GM21360 (cell line): ENCODE measurements at regions not wholly inside any gene's neighbourhood (a gene's known extent, or its start where the extent isn't known, plus 50 kb on each side); places are given as distances from the start of the nearest gene placed in this dataset.
"Not testable (repeated sequence)": the region's sequence is repeated elsewhere in the genome, so short reads cannot be mapped to it uniquely, and the experiment has no call there.

ENCODE experiments used
- ATAC-seq: cut with Tn5 transposase; IDR thresholded peaks from one replicate; pipeline ENCODE4 v1.9.1; 2021; ENCODE audit warnings: mild to moderate bottlenecking, moderate library complexity; ENCODE audit not compliant: unreplicated experiment

DNA sequence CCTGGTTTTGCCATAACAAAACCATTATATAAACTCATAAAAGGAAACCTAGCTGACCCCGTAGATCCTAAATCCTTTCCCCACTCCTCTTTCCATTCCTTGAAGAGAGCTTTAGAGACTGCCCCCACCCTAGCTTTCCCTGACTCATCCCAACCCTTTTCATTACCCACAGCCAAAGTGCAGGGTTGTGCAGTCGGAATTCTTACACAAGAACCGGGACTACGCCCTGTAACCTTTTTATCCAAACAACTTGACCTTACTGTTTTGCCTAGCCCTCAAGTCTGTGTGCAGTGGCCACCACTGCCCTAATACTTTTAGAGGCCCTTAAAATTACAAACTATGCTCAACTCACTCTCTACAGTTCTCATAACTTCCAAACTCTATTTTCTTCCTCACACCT lies 116.0 kb upstream of the PTPN13 start:
- ATAC-seq = not testable (repeated sequence)

DNA sequence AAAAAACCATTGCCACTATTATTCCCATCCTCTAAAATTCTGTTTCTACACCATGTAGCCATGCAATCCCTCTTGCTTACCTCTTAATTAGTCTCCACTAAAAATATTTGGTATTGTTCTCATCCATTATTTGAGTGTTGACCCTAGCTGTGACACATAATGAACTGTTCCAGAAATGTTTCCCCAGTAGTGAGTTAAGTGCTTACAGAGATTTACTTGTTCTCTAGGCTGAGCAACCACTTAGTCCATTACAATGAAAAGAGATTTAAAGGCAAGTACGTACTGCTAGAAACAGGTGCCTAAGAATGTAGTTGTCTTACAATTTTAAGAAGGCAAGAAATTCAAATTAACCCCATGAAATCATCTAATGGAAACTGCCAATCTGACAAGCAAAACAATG lies 112.7 kb upstream of the PTPN13 start:
- no peak for ATAC-seq

DNA sequence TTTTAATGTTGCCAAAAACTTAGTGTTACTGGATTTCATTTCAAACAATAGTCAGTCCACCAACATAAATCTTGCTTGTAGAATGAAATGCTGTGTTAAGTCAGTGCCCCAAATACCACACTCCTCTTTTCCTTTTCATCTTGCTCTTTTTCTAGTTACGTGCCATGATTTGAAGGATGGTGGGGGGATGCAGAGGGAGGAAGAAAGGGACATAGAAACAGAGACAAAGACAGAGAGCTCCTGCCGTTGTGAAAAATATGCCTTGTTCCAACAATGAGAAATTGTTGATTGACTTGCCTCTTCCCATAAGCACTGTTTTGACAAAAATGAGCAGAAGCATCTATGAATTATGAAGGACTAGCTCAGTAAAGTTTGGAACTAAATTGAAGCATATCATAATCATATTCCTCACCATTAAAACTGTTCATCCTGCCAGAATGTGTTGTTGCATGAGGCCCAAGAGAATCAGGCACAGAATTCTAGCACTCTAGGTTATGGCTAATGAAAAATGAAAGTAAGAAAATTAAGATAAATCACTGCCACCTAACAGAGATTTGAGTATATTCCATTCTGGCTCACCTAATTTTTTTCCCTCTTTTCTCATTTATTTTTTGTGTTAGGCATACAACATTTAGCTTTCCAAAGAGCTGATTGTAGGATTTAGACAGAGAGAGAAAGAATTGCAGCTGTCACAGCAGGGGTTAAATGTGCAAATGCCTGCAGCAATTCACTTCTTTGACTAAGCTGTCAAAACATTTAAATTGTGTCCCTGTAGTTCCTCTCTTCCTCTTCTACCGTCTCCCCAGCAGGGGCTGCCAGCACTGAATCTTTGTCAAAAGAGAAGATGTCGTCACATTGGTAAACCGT lies 111.6 kb upstream of the PTPN13 start:
- no peak for ATAC-seq

DNA sequence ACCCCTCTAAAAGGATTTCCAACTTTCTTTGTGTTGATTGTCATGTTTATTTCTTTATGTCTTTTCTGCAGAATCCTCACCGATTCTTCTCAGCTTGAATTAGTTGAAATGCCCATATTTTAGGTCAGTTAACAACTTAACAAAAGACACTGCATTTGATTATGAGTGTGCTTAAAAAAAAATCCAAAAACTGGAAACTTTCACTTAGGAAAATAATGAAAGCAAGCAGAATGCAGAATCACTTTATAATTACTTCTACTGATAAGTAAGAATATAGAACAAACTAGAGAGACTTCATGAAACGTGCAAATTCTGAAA lies 111.0 kb upstream of the PTPN13 start:
- ATAC-seq = no peak

DNA sequence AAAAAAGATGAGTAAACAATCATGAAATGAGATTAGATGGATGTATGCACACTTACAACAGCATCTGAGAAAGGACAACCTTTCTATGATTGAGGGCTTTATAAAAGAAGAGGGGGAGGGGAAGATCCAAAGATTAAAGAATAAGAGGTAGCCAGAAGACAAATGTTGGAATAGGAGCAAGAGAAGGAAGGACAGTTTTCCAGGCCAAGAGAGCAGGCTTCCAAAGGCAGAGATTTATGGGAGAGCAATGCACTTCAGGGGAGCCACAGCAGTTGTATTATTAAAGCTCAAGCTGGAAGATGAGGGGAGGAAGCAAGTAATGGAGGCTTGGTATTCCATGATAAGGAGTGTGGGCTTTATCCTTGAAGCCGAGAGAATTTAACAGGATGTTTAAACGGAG lies 110.3 kb upstream of the PTPN13 start:
- no peak for ATAC-seq

DNA sequence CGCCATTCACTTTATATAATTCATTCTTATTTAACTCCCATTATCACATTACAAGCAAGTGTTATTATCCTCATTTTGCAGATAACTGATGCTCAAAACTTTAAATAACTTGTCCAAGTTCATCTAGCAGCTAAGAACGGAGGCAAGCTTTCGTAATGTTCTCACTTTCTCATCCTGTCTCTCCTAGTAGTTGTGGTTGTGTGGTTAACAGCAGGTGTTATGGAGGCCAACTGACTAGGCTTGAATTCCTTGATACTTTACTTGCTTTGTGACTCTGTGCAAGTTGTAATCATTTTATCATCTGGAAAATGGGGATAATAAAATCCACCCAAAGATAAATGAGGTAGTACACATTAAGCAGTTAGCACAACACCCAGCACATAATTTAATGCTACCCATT lies 109.9 kb upstream of the PTPN13 start:
- no peak for ATAC-seq

DNA sequence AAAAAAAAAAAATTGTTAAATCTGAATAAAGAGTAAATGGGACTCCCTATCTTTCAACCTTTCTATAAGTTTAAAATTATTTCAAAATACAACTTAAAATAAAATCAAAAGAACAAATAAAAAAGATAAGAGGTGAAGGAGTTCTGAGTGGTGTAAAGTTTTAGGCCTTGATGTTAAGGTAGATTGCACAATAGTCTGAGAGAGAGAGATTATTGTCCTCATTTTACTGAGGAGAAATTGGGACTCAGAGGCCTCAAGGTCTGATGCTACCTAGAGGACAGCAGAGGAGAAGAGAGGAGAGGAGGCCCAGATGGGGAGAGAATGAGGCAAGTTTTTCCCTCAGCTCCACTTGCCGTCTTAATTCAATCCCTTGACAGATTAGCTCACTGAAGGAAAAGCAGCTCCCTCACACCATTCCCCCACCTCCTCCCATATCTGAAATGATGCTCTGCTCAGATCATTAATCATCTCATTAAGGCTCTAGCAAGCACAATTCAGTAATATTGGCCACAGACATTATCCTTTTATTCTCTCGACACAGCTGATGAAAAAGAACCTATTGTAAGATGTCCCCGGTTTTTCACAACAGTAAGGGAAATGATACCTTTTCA lies 106.3 kb upstream of the PTPN13 start:
- no peak for ATAC-seq

DNA sequence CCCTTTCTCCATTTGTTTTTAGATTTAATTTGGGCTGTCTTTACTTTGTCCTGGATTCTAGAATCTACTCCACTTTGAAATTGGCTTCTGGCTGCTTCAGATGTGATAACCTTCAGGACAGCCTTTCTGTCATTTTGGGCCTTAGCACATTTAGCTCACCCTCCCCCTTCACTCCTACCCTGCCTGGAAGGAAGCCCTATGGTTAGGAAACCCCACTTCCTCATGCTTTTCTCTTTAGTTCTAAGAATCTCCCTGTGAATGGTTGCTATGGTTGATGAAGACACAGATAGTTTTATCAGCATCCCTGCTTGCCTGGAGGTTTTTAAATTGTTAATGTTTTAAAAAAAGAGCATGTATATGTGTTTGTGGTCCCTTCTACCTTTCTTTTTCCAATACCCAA lies 100.7 kb upstream of the PTPN13 start:
- no peak for ATAC-seq

DNA sequence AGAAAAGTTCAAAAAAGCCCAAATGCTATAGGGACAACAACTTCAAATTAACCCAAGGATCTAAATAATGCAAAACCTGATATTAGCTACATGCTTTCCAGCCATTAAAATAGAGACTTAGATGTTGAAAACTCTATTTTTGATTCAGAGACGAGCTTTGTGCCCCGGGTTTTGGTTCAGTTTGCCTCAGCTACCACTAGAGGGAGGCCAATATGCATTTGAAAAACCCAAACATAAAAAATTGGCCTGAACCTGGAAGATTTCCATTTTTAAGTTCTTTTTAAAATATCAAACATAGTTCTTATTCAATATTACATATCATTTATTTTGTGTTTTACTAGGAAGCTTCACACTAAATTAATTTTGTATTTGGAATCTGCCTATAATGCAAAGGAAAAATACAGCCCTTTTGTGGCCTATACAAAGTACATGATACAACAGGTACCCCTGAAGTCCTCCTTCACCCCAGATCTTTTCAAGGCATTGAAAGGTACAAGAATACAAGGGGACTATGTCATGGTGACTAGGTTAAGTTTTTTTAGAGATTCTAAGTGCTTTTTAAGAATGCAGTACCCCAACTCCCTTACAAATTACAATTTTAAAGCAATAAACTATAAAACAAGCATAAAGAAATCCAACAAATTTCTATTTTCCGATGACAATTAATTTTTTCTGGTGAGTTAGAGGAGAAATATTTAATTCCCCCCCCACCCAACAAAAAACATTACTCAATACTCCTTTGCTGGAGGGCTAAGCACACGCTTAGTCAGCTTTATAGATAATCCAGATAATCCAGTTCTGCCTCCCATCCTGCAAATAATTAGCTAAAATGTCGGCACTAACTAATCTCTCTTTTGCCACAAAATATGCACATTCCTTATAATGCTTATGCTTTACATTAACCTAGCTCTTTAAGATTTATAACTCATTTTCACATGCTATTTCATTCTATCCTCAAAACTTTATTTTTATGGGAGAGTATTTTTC lies 97.7 kb upstream of the PTPN13 start:
- ATAC-seq = no peak

DNA sequence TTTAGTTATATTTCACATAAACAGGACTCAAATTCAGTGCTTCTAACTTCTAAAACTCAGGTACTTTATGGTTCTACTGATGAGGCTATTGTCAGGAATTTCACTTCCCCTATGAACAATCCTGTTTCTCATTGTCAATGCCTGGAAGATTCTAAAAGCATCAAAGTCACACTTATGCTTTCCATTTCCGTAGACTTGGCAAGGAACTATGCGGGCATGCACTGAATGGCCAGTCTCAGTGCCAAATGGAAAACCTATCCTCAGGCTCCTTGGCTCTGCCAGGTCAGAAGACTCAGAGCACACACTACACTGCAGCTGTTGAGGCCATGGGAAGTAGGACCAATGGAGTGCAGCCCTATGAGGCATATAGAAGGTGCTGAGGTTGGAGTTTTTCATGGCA lies 97.0 kb upstream of the PTPN13 start:
- no peak for ATAC-seq

DNA sequence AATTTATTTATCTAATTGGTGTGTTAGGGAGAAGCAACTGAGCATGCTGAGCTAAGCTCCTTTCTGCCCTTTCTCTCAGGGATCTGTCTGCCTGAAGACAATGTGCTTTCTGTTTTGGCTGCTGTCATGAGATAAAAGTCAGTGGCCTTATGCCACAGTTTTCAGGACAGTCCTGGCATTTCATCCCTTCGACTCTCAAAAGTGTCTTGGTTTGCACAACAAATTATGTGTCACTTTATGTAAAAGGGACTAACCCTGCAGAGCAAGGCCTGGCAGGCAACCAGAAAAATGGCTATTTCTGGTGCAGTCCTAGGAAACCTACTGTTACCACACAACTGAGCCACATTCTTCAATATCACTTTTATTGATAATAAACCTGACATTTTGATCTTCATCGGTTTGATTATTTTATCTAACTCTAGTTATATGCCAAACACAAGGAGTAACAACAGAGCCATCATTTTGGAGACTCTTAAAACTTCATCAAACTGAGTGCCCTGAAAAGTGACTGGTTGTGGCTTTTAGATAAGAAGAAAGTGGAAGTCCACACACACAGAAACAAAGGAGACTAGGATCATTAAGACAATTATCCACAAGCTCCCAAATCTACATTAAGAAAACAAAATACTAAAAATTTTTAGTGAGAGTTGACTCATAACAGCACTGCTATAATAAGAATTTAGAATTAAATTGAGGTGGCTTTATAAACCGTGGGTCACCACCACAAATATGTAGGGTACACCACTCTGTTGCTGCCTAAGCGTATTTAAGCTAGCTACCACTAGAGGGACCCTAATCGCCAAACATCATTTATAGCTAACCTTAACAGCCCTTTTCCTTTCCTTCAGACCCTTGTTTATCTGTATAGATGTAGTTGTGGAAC lies 95.9 kb upstream of the PTPN13 start:
- peak; percentile 84 for ATAC-seq

DNA sequence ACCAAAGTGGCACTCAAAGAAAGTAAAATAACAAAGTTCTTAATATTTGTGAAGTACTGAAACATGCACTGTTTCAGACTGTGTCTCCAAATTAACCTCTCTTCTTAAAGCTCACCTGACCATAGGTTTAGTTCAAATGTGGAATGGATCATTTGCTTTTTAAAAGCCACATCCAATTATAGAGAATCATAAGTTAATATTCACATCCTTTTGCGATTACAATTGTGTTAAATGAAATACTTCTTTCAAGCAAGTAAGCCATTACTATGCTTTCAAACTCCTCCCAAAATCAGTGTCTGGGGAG lies 95.3 kb upstream of the PTPN13 start:
- no peak for ATAC-seq

DNA sequence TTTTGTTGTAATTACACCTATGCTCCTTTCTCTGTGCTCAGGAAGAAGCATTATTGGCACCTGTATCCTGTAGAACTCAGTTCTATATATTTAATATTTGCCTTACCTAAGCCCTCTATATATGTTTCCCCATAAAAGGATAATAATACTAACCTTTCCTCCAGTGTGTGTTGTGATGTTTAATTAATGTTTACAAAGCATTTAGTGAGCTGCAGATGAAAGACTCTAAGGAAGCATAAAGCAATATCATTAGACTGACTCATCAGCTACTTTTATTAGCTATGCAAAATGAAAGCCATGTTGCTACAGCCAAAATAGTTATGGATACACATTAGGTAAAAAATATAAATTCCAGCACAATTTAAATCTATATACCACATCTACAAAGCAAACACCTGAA lies 93.6 kb upstream of the PTPN13 start:
- ATAC-seq = no peak

DNA sequence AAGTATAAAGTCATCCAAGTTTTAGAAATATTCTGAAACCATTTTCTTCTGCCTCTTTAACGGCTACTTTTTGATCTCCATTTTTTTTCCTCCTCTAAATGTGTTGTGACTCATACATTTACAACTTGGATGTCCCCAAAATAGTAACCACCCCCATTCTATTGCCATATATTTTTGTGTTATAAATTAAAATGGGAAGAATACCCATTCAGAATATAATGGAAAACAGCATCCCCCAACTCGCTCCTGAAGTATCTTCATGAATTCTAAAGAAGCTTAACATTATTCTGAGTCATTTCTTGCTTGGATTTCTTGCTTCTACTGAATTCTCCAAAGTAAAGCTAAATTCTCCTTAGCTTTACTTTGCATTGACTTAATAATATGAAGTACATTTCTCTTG lies 92.0 kb upstream of the PTPN13 start:
- no peak for ATAC-seq

DNA sequence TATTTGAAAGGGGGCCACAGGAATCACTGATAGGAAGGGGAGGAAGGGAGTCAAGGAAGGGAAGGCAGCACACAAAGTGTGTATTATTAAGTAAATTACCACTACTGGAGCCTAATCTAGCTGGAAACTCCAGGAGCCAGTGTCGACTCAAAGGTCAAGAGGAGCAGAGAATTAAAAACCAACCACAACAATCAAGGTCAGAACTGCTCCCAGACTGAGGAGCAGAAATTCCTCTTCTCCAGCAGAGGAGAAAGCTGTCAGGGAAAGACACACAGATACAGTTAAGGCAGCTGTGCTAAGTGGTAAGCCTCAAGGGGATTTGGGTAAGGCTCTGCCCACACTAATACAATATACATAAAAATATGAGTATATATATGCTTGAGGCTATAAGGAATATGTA lies 87.5 kb upstream of the PTPN13 start:
- ATAC-seq = no peak

DNA sequence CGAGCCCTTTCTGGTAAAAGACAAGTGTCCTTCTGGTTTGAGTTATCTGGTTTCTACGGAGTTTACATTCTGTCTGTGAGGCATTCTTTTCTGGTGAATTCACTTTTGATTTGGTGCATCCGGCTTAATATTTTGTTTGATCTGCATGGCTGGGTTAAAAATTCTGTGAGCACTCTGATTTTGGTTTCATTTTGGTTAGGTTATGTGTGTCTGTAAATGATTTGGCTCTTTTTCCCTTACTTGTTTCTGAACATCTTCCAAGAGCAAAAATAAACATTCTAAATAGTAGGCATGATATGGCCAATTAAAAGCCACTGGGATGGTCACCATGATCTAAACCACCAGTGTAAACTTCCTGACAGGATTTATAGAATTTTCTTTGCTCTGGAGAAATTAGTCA lies 85.7 kb upstream of the PTPN13 start:
- ATAC-seq = no peak

DNA sequence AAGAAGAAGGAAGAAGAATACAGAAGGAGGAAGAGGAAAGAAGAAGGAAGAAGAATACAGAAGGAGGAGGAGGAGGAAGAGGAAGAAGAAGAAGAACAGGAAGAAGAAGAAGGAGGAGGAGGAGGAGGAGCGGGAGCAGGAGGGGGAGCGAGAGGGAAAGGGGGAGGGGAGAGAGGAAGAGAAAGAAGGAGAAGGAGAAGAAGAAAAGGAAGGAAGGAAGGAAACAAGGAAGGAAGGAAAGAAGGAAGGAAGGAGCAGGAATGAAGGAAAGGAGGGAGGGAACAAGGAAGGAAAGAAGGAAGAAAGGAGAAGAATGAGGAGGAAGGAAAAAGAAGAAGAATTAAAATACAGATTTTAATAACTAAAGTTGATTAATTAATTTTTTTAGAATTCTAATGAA lies 82.5 kb upstream of the PTPN13 start:
- no peak for ATAC-seq

DNA sequence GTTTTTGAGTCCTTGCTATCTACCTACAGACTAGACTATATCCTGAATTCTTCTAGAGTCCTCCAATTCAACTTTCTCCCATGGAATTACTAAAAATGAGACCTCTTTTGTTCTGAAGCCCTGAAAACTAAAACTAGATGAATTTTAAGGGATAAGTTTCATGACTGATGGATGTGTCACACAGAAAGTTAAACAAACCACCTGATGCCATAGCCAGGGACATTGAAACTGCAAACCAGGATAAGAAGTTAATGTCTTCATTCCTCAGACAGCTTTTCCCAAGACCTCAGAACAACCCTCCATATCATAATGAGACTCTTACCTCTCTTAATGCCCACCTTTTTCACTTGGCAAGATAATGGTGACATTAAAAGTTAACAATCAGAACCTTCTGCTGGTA lies 81.5 kb upstream of the PTPN13 start:
- no peak for ATAC-seq

DNA sequence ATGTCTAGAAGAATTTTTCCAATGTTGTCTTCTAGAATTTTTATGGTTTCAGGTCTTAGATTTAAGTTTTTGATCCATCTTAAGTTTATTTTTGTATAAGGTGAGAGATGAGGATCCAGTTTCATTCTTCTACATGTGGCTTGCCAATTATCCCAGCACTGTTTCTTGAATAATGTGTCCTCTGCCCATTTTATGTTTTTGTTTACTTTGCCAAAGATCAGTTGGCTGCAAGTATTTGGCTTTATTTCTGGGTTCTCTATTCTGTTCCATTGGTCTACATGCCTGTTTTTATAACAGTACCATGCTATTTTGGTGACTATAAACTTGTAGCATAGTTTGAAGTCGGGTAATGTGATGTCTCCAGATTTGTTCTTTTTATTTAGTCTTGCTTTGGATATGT lies 78.2 kb upstream of the PTPN13 start:
- ATAC-seq = not testable (repeated sequence)

DNA sequence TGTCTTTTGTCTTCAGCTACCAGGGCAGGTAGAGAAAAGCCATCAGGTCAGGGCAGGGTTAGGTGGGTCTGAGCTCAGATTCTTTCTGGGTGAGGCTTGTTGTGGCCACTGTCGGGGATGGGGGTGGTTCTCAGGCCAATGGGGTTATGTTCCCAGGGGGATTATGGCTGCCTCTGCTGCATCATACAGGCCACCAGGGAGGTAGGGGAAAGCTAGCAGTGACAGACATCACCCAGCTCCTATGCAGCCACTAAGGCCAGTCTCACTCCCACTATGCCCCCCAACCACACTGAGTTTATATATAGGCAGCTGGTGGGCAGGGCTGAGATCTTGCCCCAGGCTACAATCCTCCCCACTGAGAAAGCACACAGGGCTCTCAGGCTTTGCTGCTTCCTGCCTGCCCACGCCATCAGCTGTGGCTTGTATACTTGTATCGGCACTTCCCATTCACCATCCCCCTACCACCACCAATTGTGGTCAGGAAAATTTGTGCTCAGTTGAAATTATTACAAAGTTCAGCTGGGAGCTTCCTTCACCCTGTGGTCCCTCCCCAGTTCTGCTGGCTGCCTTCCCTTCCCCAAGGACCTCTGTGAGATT lies 72.6 kb upstream of the PTPN13 start:
- no peak for ATAC-seq

DNA sequence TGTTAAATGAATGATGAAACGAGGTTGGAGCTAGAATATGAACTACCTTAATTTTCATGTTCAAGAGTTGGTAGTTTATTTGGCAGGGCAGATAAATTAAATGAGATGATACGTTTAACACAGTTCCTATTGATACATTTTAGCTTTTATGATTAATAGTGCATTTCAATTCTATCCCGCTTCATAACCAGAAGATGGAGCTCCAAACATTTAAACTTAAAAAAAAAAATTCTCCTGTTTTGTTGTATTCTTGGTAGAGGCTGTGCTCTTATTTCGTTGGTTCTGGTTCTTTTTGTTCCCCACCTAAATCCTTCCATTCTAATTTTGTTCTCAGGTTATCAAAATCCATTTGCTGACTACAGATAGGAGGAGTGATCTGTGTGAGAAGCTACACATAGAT lies 71.8 kb upstream of the PTPN13 start:
- ATAC-seq = no peak
